Esophagus squamous epithelium (tissue), 5 donors: ENCODE measurements at regions not wholly inside any gene's neighbourhood (a gene's known extent, or its start where the extent isn't known, plus 50 kb on each side); places are given as distances from the start of the nearest gene placed in this dataset.
A peak's percentile ranks its signal among the peaks of the same experiment; 100 is the strongest.

Experiments used
- DNase-seq: peaks from one replicate; lab custom pipeline; 2025; lab: John Stamatoyannopoulos, UW
- H3K27ac ChIP-seq, 4 donors: fragments of 200-600 bp; sonication (generic); one replicate each; pipeline ENCODE4 v1.5.1; 2016 to 2019; ENCODE audit warnings: mild to moderate bottlenecking in 1 of 4
- H3K27me3 ChIP-seq, 4 donors: fragments of 200-600 bp; sonication (generic); 1 replicate in 3 of 4; 2 replicates in 1 of 4; pipeline versions ENCODE4 v1.5.1 to v1.6.0; 2017 to 2021; ENCODE audit warnings: antibody characterized with exemption in 1 of 4
- H3K36me3 ChIP-seq, 3 donors: fragments of 200-600 bp; sonication (generic); one replicate each; pipeline ENCODE4 v1.5.1; 2016 to 2019
- H3K4me1 ChIP-seq, 3 donors: fragments of 200-600 bp; sonication (generic); one replicate each; pipeline ENCODE4 v1.5.1; 2017 to 2019
- H3K4me3 ChIP-seq, 4 donors: fragments of 200-600 bp; sonication (generic); 1 replicate in 3 of 4; 2 replicates in 1 of 4; pipeline ENCODE4 v1.5.1; 2016 to 2019; ENCODE audit warnings: mild to moderate bottlenecking in 2 of 4, moderate library complexity in 1 of 4
- H3K9me3 ChIP-seq, 3 donors: fragments of 200-600 bp; sonication (generic); one replicate each; pipeline ENCODE4 v1.5.1; 2016 to 2019
- CTCF ChIP-seq, 6 experiments: fragments of 450-650 bp in 4 of 6; fragments of 200-600 bp in 2 of 6; sonication (generic) in 2 of 6; IDR thresholded peaks; one replicate each; pipeline ENCODE4 v1.5.1; 2016 to 2019; ENCODE audit warnings: antibody characterized with exemption in 6 of 6, mild to moderate bottlenecking in 4 of 6, moderate library complexity in 4 of 6
- POLR2A ChIP-seq, 4 donors: fragments of 450-650 bp; IDR thresholded peaks; one replicate each; pipeline ENCODE4 v1.6.1; 2017; ENCODE audit warnings: antibody characterized with exemption in 4 of 4, mild to moderate bottlenecking in 4 of 4, moderate library complexity in 3 of 4
- WGBS, 2 donors: methylation state at CpG; one replicate each; pipeline ENCODE4 v1.1.5; 2018; 5-methylcytosine and 5-hydroxymethylcytosine counted together
- intact Hi-C: fragments of 100-400 bp; cut with DNase I; formaldehyde crosslinking; loops from one replicate; pipeline ENCODE4 v1.15.0; 2022
- donor health status: DM: yes; HTN: yes; CAD: no.

- Histone ChIP-seq H3K4me1 (peaks cover 6 to 42% (median 6%) of the 10 kb centered on the region in 3 donors), H3K4me3 (no peak overlapping the region), H3K27me3 (no peaks in the 10 kb centered on the region), H3K27ac (no peak overlapping the region), H3K9me3 (no peaks in the 10 kb centered on the region), H3K36me3 (no peaks in the 10 kb centered on the region)
- TF ChIP-seq POLR2A (IDR thresholded peaks at IDR 0.05) (no peak), CTCF (IDR thresholded peaks at IDR 0.05) (no peak)
- 98 to 100% methylated on average over 16 to 22 of the region's 22 CpGs for WGBS, 2 donors
- intact Hi-C loops: no loop called here
- no peak for DNase-seq
Observed at GRCh38 chr6:25023781-25024180, 88.0 kb upstream of the RIPOR2 start.

- intact Hi-C loops: no loop called here
- H3K4me3 ChIP-seq: no peak overlapping the region
- no peak for DNase-seq
- no peak for TF ChIP-seq CTCF (IDR thresholded peaks at IDR 0.05)
- TF ChIP-seq POLR2A (IDR thresholded peaks at IDR 0.05): no peak
- peaks cover 6 to 42% (median 6%) of the 10 kb centered on the region in 3 donors for H3K4me1 ChIP-seq
- WGBS, 2 donors: 47 to 51% methylated on average over 3 of the region's 3 CpGs
- H3K9me3 ChIP-seq: no peaks in the 10 kb centered on the region
- no peak overlapping the region for H3K27ac ChIP-seq
- H3K27me3 ChIP-seq: no peaks in the 10 kb centered on the region
- no peaks in the 10 kb centered on the region for H3K36me3 ChIP-seq
Observed at GRCh38 chr6:25024821-25025220, 89.1 kb upstream of the RIPOR2 start.

- intact Hi-C loops: no loop called here
- no peaks in the 10 kb centered on the region for H3K36me3 ChIP-seq
- H3K27ac ChIP-seq: peak overlapping the region in 2 of 4 donors; percentile 38 to 49
- no peak for TF ChIP-seq CTCF (IDR thresholded peaks at IDR 0.05)
- TF ChIP-seq POLR2A (IDR thresholded peaks at IDR 0.05): no peak
- no peaks in the 10 kb centered on the region for H3K27me3 ChIP-seq
- H3K4me1 ChIP-seq: peaks cover 6 to 42% (median 6%) of the 10 kb centered on the region in 3 donors
- 78 to 84% methylated on average over 4 of the region's 4 CpGs for whole genome bisulfite sequencing, 2 donors
- no peaks in the 10 kb centered on the region for H3K9me3 ChIP-seq
- H3K4me3 ChIP-seq: no peak overlapping the region
- no peak for DNase-seq
Observed at GRCh38 chr6:25025248-25025918, 89.6 kb upstream of the RIPOR2 start.

GRCh38 chr6:25025919-25026301 lies 90.2 kb upstream of the RIPOR2 start:
- no peak for DNase-seq
- no peaks in the 10 kb centered on the region for H3K36me3 ChIP-seq
- H3K27ac ChIP-seq: peak overlapping the region in 2 of 4 donors; percentile 38 to 49
- intact Hi-C loops: no loop called here
- TF ChIP-seq POLR2A (IDR thresholded peaks at IDR 0.05) (no peak), CTCF (IDR thresholded peaks at IDR 0.05) (no peak)
- H3K9me3 ChIP-seq: no peaks in the 10 kb centered on the region
- 4 to 16% methylated on average over 2 of the region's 2 CpGs for WGBS, 2 donors
- no peak overlapping the region for H3K4me3 ChIP-seq
- H3K27me3 ChIP-seq: no peaks in the 10 kb centered on the region
- H3K4me1 ChIP-seq: peaks cover 6 to 42% (median 6%) of the 10 kb centered on the region in 3 donors

GRCh38 chr6:25026723-25027122 lies 91.0 kb upstream of the RIPOR2 start:
- Histone ChIP-seq H3K27me3 (no peaks in the 10 kb centered on the region), H3K36me3 (no peaks in the 10 kb centered on the region), H3K9me3 (no peaks in the 10 kb centered on the region), H3K4me1 (peaks cover 6 to 42% (median 6%) of the 10 kb centered on the region in 3 donors), H3K4me3 (no peak overlapping the region), H3K27ac (peak overlapping the region in 1 of 4 donors; percentile 49)
- 17 to 21% methylated on average over 2 of the region's 2 CpGs for WGBS, 2 donors
- TF ChIP-seq CTCF (IDR thresholded peaks at IDR 0.05) (no peak), POLR2A (IDR thresholded peaks at IDR 0.05) (no peak)
- intact Hi-C loops: no loop called here
- DNase-seq: no peak
